Neural progenitor cell (in vitro differentiated cells): ENCODE measurements at regions not wholly inside any gene's neighbourhood (a gene's known extent, or its start where the extent isn't known, plus 50 kb on each side); places are given as distances from the start of the nearest gene placed in this dataset.

Source experiments
- CTCF ChIP-seq: fragments of 200-600 bp; sonication (generic); IDR thresholded peaks from 2 replicates; pipeline ENCODE4 v1.5.1; 2017; ENCODE audit warnings: antibody characterized with exemption, mild to moderate bottlenecking
- EZH2 ChIP-seq: fragments of 200-600 bp; sonication (generic); IDR thresholded peaks from 2 replicates; pipeline ENCODE4 v1.6.1; 2017; ENCODE audit warnings: antibody characterized with exemption, mild to moderate bottlenecking, moderate library complexity
- EZH2phosphoT487 ChIP-seq: fragments of 200-600 bp; sonication (generic); IDR thresholded peaks from 2 replicates; pipeline ENCODE4 v1.6.1; 2017; ENCODE audit warnings: antibody characterized with exemption

- TF ChIP-seq CTCF (no peak), EZH2phosphoT487 (no peak), EZH2 (no peak)
These were observed 369.2 kb upstream of the PDE3A start for GRCh38 chr12:19998961-19999804.
